Mucosa of descending colon (tissue), 3 donors: ENCODE measurements at regions not wholly inside any gene's neighbourhood (a gene's known extent, or its start where the extent isn't known, plus 50 kb on each side); places are given as distances from the start of the nearest gene placed in this dataset.

Source experiments
- ATAC-seq: fragments of 200-7000 bp; cut with Tn5 transposase; one replicate; pipeline ENCODE4 v1.9.1; 2020; ENCODE audit warnings: mild to moderate bottlenecking, moderate library complexity
- DNase-seq, 3 donors: peaks; one replicate each; pipeline ENCODE4 v3.0.0-alpha.2; 2020
- H3K36me3 ChIP-seq: fragments of 200-600 bp; one replicate; pipeline ENCODE4 v1.8.0; 2021; ENCODE audit warnings: low read depth, mild to moderate bottlenecking
- H3K4me1 ChIP-seq: fragments of 200-600 bp; one replicate; pipeline ENCODE4 v1.8.0; 2021; ENCODE audit warnings: low read depth, mild to moderate bottlenecking
- H3K4me3 ChIP-seq: fragments of 200-600 bp; one replicate; pipeline ENCODE4 v1.8.0; 2021; ENCODE audit warnings: mild to moderate bottlenecking
- H3K9me3 ChIP-seq: fragments of 200-600 bp; one replicate; pipeline ENCODE4 v1.8.0; 2021; ENCODE audit warnings: mild to moderate bottlenecking
- intact Hi-C, 2 donors: fragments of 100-400 bp; cut with DNase I in 1 of 2; cut with micrococcal nuclease in 1 of 2; formaldehyde crosslinking; loops; one replicate each; pipeline versions ENCODE4 v1.11.0 to v1.11.1; 2022; cut with DNase I, micrococcal nuclease
- TF ChIP-seq, protein P1 (sequence below): fragments of 200-600 bp; IDR thresholded peaks from one replicate; pipeline ENCODE4 v1.8.0; 2022; ENCODE audit warnings: antibody characterized with exemption, mild to moderate bottlenecking
- donor health status: DM: no; HTN: no; CAD: no; lungs with moderate emphysema.
- donor health status: DM: no; HTN: no; CAD: no.
- donor health status: DM: no; HTN: yes; CAD: no.

DNA sequence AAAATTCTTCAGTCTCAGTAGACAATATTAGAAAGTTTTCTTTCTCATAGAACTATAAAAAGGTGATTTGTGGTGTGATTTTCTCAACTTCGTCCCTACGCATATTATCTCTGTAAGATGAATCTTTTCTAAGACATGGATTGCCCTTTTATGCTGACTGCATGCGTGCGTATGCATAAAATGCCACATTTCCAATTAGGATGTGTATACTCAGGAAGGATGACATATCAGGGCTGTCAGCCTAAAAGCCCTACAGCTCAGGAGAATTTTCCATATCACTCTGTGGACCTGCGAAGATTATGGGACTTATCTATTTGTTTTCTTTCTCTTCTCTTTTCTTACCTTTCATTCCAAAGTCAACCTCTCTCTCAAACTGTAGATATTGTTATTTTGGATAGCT lies 166.5 kb upstream of the GPC6 start:
- Histone ChIP-seq H3K4me1 (no peaks in the 10 kb centered on the region), H3K36me3 (no peaks in the 10 kb centered on the region), H3K9me3 (no peaks in the 10 kb centered on the region), H3K4me3 (no peak overlapping the region)
- no peak for ATAC-seq
- intact Hi-C loops: no loop called here
- DNase-seq: no peak
- TF ChIP-seq, protein P1, sequence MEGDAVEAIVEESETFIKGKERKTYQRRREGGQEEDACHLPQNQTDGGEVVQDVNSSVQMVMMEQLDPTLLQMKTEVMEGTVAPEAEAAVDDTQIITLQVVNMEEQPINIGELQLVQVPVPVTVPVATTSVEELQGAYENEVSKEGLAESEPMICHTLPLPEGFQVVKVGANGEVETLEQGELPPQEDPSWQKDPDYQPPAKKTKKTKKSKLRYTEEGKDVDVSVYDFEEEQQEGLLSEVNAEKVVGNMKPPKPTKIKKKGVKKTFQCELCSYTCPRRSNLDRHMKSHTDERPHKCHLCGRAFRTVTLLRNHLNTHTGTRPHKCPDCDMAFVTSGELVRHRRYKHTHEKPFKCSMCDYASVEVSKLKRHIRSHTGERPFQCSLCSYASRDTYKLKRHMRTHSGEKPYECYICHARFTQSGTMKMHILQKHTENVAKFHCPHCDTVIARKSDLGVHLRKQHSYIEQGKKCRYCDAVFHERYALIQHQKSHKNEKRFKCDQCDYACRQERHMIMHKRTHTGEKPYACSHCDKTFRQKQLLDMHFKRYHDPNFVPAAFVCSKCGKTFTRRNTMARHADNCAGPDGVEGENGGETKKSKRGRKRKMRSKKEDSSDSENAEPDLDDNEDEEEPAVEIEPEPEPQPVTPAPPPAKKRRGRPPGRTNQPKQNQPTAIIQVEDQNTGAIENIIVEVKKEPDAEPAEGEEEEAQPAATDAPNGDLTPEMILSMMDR: no peak

GRCh38 chr13:93066187-93066586 lies 160.4 kb upstream of the GPC6 start:
- DNase-seq (no peak), ATAC-seq (no peak)
- TF ChIP-seq, protein P1: no peak

DNA sequence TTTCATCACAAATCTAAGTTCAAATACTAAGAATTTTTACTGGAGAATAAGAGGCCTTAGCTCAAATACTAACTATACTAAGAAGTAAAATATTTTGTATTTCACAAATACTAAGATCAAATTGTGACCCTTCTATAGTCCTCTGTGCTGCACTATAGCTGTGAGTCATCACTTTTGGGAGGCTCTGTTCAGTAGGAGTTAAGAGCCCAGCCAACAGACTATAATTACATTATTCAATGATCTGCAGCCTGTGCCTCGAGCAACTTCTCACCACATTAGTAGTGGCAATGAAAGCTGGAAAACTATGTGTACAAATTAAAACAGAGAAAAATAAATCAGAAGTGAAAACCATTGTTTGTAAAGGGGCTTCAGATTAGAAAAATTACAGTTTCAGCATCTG lies 147.3 kb upstream of the GPC6 start:
- TF ChIP-seq, protein P1: no peak
- no peak for ATAC-seq
- H3K36me3 ChIP-seq: no peaks in the 10 kb centered on the region
- H3K4me1 ChIP-seq: no peaks in the 10 kb centered on the region
- no peak overlapping the region for H3K4me3 ChIP-seq
- intact Hi-C loops: no loop called here
- DNase-seq: no peak
- no peaks in the 10 kb centered on the region for H3K9me3 ChIP-seq

More at GRCh38 chr13:93066187-93066586, 160.4 kb upstream of the GPC6 start:
- no peaks in the 10 kb centered on the region for H3K36me3 ChIP-seq
- no peak overlapping the region for H3K4me3 ChIP-seq
- intact Hi-C loops: no loop called here
- H3K4me1 ChIP-seq: no peaks in the 10 kb centered on the region
- no peaks in the 10 kb centered on the region for H3K9me3 ChIP-seq

- intact Hi-C loops: no loop called here
- Histone ChIP-seq H3K4me1 (no peaks in the 10 kb centered on the region), H3K36me3 (no peaks in the 10 kb centered on the region), H3K9me3 (no peaks in the 10 kb centered on the region), H3K4me3 (no peak overlapping the region)
- ATAC-seq (no peak), DNase-seq (no peak)
- TF ChIP-seq, protein P1: no peak
Measured at GRCh38 chr13:93080166-93080565, 146.4 kb upstream of the GPC6 start.

DNA sequence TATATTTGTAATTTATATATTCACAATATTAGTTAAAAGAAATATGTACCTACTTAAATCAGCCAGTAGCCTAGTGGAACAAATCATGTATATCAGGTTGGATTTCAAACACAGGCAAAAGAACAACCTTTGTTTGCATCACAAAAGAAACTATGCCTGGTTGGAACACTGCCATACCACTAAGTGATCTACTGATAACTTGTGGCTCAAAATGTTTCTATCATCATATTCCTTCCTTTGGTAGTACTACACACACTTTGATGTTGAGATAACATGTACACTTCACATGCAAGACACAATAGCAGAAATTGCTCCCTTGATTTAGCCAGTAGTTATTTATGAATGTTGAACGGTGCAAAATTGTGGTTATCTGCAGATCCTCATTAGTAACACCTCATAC lies 146.0 kb upstream of the GPC6 start:
- H3K9me3 ChIP-seq: no peaks in the 10 kb centered on the region
- intact Hi-C loops: no loop called here
- TF ChIP-seq, protein P1: no peak
- ATAC-seq: no peak
- no peak for DNase-seq
- no peaks in the 10 kb centered on the region for H3K4me1 ChIP-seq
- H3K36me3 ChIP-seq: no peaks in the 10 kb centered on the region
- H3K4me3 ChIP-seq: no peak overlapping the region

- no peaks in the 10 kb centered on the region for H3K36me3 ChIP-seq
- ATAC-seq: no peak
- H3K9me3 ChIP-seq: no peaks in the 10 kb centered on the region
- DNase-seq: no peak
- TF ChIP-seq, protein P1: no peak
- intact Hi-C loops: no loop called here
- no peak overlapping the region for H3K4me3 ChIP-seq
- H3K4me1 ChIP-seq: no peaks in the 10 kb centered on the region
Measured at GRCh38 chr13:93086329-93086728, 140.3 kb upstream of the GPC6 start.
